Loucy (cell line): ENCODE measurements at regions not wholly inside any gene's neighbourhood (a gene's known extent, or its start where the extent isn't known, plus 50 kb on each side); places are given as distances from the start of the nearest gene placed in this dataset.

Experiments used
- H2AFZ ChIP-seq: fragments of 200-600 bp; sonication (generic); 2 replicates; pipeline ENCODE4 v1.6.0; 2016; ENCODE audit warnings: antibody characterized with exemption, mild to moderate bottlenecking, low read length, moderate library complexity
- H3F3A ChIP-seq: fragments of 200-600 bp; 2 replicates; pipeline ENCODE4 v1.6.0; 2016; ENCODE audit warnings: antibody characterized with exemption, low read depth, mild to moderate bottlenecking
- H3K27me3 ChIP-seq: fragments of 200-600 bp; sonication (generic); 2 replicates; pipeline ENCODE4 v1.6.1; 2014; ENCODE audit warnings: low read length, mild to moderate bottlenecking; ENCODE audit not compliant: insufficient read depth, poor library complexity, severe bottlenecking
- H3K36me3 ChIP-seq: fragments of 200-600 bp; sonication (generic); 2 replicates; pipeline ENCODE4 v1.6.1; 2016; ENCODE audit warnings: low read length; ENCODE audit not compliant: insufficient read depth
- H3K4me1 ChIP-seq: fragments of 200-600 bp; sonication (generic); 2 replicates; pipeline ENCODE4 v1.5.1; 2014; ENCODE audit warnings: low read length, mild to moderate bottlenecking; ENCODE audit not compliant: insufficient read depth, poor library complexity, severe bottlenecking
- H3K4me2 ChIP-seq: fragments of 200-600 bp; sonication (generic); 2 replicates; pipeline ENCODE4 v1.6.0; 2014; ENCODE audit warnings: antibody characterized with exemption, low read length, low read depth, mild to moderate bottlenecking; ENCODE audit not compliant: poor library complexity, severe bottlenecking
- H3K4me3 ChIP-seq: fragments of 200-600 bp; sonication (generic); 2 replicates; pipeline ENCODE4 v1.5.1; 2014; ENCODE audit warnings: low read length, mild to moderate bottlenecking, mixed read lengths; ENCODE audit not compliant: poor library complexity, severe bottlenecking
- H3K79me2 ChIP-seq: fragments of 200-600 bp; sonication (generic); 2 replicates; pipeline ENCODE4 v1.6.1; 2014; ENCODE audit warnings: low read length; ENCODE audit not compliant: insufficient read depth
- H3K9ac ChIP-seq: fragments of 200-600 bp; sonication (generic); 2 replicates; pipeline ENCODE4 v1.6.0; 2014; ENCODE audit warnings: mild to moderate bottlenecking, low read depth, low read length, moderate library complexity; ENCODE audit not compliant: poor library complexity, severe bottlenecking
- H3K9me2 ChIP-seq: fragments of 200-600 bp; sonication (generic); replicated peaks from 2 replicates; pipeline ENCODE4 v1.6.1; 2016; ENCODE audit warnings: low read depth, low read length, mixed read lengths
- H3K9me3 ChIP-seq: fragments of 200-600 bp; sonication (generic); 2 replicates; pipeline ENCODE4 v1.6.1; 2014; ENCODE audit warnings: mild to moderate bottlenecking, antibody characterized with exemption, low read length, low read depth; ENCODE audit not compliant: insufficient read depth
- H4K20me1 ChIP-seq: fragments of 200-600 bp; sonication (generic); 2 replicates; pipeline ENCODE4 v1.6.0; 2014; ENCODE audit warnings: antibody characterized with exemption, low read length, mild to moderate bottlenecking; ENCODE audit not compliant: insufficient read depth, poor library complexity, severe bottlenecking
- CTCF ChIP-seq: fragments of 200-600 bp; sonication (generic); conservative IDR thresholded peaks from 2 replicates; pipeline ENCODE4 v1.5.1; 2014; ENCODE audit warnings: mild to moderate bottlenecking, antibody characterized with exemption, low read length
- EZH2phosphoT487 ChIP-seq: fragments of 200-600 bp; IDR thresholded peaks from 2 replicates; pipeline ENCODE4 v1.6.1; 2018; ENCODE audit warnings: antibody characterized with exemption, mild to moderate bottlenecking, moderate library complexity, borderline replicate concordance

DNA sequence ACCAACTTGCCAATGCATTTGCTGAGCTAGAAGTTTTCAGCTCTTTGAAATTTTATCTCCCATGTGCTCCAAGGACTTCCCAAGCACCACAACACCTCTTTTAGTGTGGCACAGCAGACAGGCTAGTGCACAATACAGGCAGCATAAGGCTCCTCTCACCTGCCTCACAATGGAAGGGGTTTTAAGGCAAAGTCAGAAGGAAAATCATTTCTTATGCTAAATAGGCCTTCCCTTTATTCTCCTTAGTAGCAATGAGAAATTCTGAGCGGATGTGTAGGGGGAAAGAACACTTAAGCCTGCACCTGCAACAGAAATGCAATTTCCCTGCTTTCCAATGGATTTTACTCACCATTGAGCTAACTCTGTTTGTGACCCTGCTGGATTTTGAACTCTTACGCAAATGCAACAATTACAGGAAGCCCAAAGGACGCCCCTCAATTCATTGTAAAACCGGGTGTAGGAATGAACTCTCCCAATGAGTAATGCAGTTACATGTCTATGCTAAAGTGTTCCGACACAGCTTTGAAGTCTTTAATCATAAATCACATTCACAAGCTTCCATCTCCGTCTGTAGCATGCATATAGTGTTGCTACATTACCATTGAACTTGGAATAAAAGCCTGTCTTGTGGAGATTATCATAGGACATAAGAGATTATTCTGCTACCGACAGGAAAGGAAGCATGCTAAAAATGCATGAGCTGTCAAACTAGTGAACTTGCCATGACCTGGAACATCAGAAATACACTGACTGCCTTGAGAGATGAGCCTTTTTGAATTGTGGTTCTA lies 1084.9 kb downstream of the RPA4 start:
- H3K9me3 ChIP-seq: no peaks in the 10 kb centered on the region
- no peaks in the 10 kb centered on the region for H3K79me2 ChIP-seq
- H3F3A ChIP-seq: no peaks in the 10 kb centered on the region
- TF ChIP-seq CTCF: no peak
- H4K20me1 ChIP-seq: no peaks in the 10 kb centered on the region
- H3K4me2 ChIP-seq: no peak overlapping the region
- no peaks in the 10 kb centered on the region for H3K27me3 ChIP-seq
- no peaks in the 10 kb centered on the region for H3K9me2 ChIP-seq
- H3K4me1 ChIP-seq: no peaks in the 10 kb centered on the region
- H3K4me3 ChIP-seq: no peak overlapping the region
- no peaks in the 10 kb centered on the region for H3K36me3 ChIP-seq
- H3K9ac ChIP-seq: no peak overlapping the region
- no peak overlapping the region for H2AFZ ChIP-seq

GRCh38 chrX:97984641-97985040 lies 1100.9 kb downstream of the RPA4 start:
- Histone ChIP-seq H4K20me1 (no peaks in the 10 kb centered on the region), H3K9me3 (no peaks in the 10 kb centered on the region), H3K9me2 (no peaks in the 10 kb centered on the region), H3F3A (no peaks in the 10 kb centered on the region), H3K9ac (no peak overlapping the region), H2AFZ (no peak overlapping the region), H3K79me2 (no peaks in the 10 kb centered on the region), H3K4me2 (no peak overlapping the region), H3K4me1 (peaks cover 3% of the 10 kb centered on the region), H3K27me3 (no peaks in the 10 kb centered on the region), H3K4me3 (no peak overlapping the region), H3K36me3 (no peaks in the 10 kb centered on the region)
- no peak for TF ChIP-seq EZH2phosphoT487
- no peak for TF ChIP-seq CTCF

DNA sequence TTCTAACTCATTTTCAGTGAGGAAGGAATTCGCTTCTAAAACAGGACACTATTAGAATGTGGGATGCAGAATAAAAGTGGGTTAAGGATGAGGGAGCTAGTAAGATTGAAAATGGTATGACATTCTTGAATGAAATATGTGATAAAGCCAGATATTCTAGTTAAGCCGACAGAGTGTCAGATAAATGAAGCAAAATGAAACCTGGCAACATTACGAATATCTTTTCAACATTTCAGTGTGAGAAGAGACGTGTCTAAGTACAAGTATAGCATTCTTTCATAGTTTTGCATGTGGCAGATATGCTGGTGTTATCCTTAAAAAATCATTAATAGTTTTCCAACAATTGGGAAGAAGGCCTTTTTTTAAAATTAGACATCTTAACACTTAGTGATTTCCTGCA lies 1101.4 kb downstream of the RPA4 start:
- Histone ChIP-seq H3K27me3 (no peaks in the 10 kb centered on the region), H4K20me1 (no peaks in the 10 kb centered on the region), H3K9me2 (no peaks in the 10 kb centered on the region), H3K36me3 (no peaks in the 10 kb centered on the region), H3K9me3 (no peaks in the 10 kb centered on the region), H3F3A (no peaks in the 10 kb centered on the region), H2AFZ (no peak overlapping the region), H3K79me2 (no peaks in the 10 kb centered on the region), H3K4me3 (no peak overlapping the region), H3K4me2 (no peak overlapping the region), H3K9ac (no peak overlapping the region), H3K4me1 (peaks cover 3% of the 10 kb centered on the region)
- TF ChIP-seq CTCF (no peak), EZH2phosphoT487 (no peak)
